H1 (cell line): ENCODE measurements at regions not wholly inside any gene's neighbourhood (a gene's known extent, or its start where the extent isn't known, plus 50 kb on each side); places are given as distances from the start of the nearest gene placed in this dataset.

Experiments
- FOSL1 ChIP-seq: IDR thresholded peaks from 2 replicates; pipeline ENCODE4 v1.6.1; 2011; ENCODE audit warnings: mild to moderate bottlenecking, low read depth, low read length, moderate library complexity; ENCODE audit not compliant: insufficient read depth

DNA sequence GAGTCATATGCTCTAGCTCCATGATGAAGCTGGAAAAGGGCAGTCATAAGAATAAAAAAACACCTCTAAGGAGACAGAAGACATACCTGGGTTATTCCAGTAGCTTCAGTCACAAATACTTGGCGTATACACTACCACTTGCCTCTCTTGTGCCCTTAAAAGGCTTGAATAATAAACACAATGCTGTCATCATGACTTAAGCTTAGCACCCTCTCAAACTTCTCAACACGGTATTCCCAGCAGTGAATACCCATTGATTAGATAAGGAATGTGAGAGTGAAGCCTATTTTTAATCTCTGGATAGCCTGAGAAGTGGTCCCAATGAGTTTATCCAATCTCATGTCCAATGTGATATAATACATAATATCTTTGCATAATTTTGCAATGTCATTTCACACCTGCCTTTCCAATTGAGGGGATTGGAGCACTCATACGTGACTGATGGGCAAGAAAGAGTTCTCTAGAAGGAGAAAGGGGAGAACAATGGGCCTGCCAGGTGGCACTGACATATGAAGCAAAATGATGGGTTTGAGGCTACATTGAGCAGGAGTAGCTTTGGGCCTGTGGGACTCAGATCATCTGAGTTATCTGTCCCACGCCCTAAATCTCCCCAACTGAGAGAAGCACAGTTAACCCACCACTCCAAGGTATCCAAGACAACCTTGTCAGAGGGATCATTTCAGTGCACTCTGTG lies 298.6 kb upstream of the DAB1 start (continued):
- no peak for TF ChIP-seq FOSL1
